DOHH2 (cell line): ENCODE measurements at regions not wholly inside any gene's neighbourhood (a gene's known extent, or its start where the extent isn't known, plus 50 kb on each side); places are given as distances from the start of the nearest gene placed in this dataset.

Source experiments
- H3F3A ChIP-seq: fragments of 200-600 bp; sonication (generic), shearing (Covaris generic); 2 replicates; pipeline ENCODE4 v1.6.0; 2016; ENCODE audit warnings: antibody characterized with exemption, mild to moderate bottlenecking; ENCODE audit not compliant: control insufficient read depth, insufficient read depth
- H3K27ac ChIP-seq: fragments of 200-600 bp; sonication (generic); 2 replicates; pipeline ENCODE4 v1.5.1; 2014; ENCODE audit warnings: low read depth, mild to moderate bottlenecking, low read length, moderate library complexity
- H3K27me3 ChIP-seq: fragments of 200-600 bp; sonication (generic); 2 replicates; pipeline ENCODE4 v1.6.1; 2014; ENCODE audit warnings: mild to moderate bottlenecking, low read length, mixed read lengths; ENCODE audit not compliant: control insufficient read depth
- H3K36me3 ChIP-seq: fragments of 200-600 bp; sonication (generic); 2 replicates; pipeline ENCODE4 v1.6.1; 2014; ENCODE audit warnings: mild to moderate bottlenecking, low read length, moderate library complexity, mixed read lengths; ENCODE audit not compliant: control insufficient read depth
- H3K4me1 ChIP-seq: fragments of 200-600 bp; sonication (generic); 2 replicates; pipeline ENCODE4 v1.6.1; 2014; ENCODE audit warnings: mild to moderate bottlenecking, low read length, mixed read lengths; ENCODE audit not compliant: control insufficient read depth
- H3K4me2 ChIP-seq: fragments of 200-600 bp; sonication (generic); 2 replicates; pipeline ENCODE4 v1.6.0; 2014; ENCODE audit warnings: mild to moderate bottlenecking, low read length, moderate library complexity
- H3K4me3 ChIP-seq: fragments of 200-600 bp; sonication (generic); 2 replicates; pipeline ENCODE4 v1.5.1; 2014; ENCODE audit warnings: mild to moderate bottlenecking, low read length, mixed read lengths
- H3K79me2 ChIP-seq: fragments of 200-600 bp; sonication (generic); 2 replicates; pipeline ENCODE4 v1.6.1; 2014; ENCODE audit warnings: mild to moderate bottlenecking, low read length, mixed read lengths; ENCODE audit not compliant: control insufficient read depth
- H3K9me2 ChIP-seq: fragments of 200-600 bp; sonication (generic); replicated peaks from 2 replicates; pipeline ENCODE4 v1.6.1; 2014; ENCODE audit warnings: mild to moderate bottlenecking, low read length, mixed read lengths; ENCODE audit not compliant: control insufficient read depth
- H3K9me3 ChIP-seq: fragments of 200-600 bp; sonication (generic); 2 replicates; pipeline ENCODE4 v1.6.1; 2014; ENCODE audit warnings: antibody characterized with exemption, low read length, mixed read lengths; ENCODE audit not compliant: control insufficient read depth, insufficient read depth
- H4K20me1 ChIP-seq: fragments of 200-600 bp; sonication (generic); 2 replicates; pipeline ENCODE4 v1.6.0; 2014; ENCODE audit warnings: low read depth, mild to moderate bottlenecking, antibody characterized with exemption, low read length, moderate library complexity; ENCODE audit not compliant: control insufficient read depth, insufficient read depth
- EZH2phosphoT487 ChIP-seq: fragments of 200-600 bp; sonication (generic); IDR thresholded peaks from 2 replicates; pipeline ENCODE4 v1.6.1; 2017; ENCODE audit warnings: borderline replicate concordance, mild to moderate bottlenecking, antibody characterized with exemption, low read length, moderate library complexity, mixed read lengths
- TF ChIP-seq, protein P1 (sequence below): fragments of 200-600 bp; sonication (generic); IDR thresholded peaks from one replicate; pipeline ENCODE4 v1.5.1; 2014; ENCODE audit warnings: antibody characterized with exemption, mild to moderate bottlenecking, low read depth, low read length; ENCODE audit not compliant: poor library complexity, severe bottlenecking

DNA sequence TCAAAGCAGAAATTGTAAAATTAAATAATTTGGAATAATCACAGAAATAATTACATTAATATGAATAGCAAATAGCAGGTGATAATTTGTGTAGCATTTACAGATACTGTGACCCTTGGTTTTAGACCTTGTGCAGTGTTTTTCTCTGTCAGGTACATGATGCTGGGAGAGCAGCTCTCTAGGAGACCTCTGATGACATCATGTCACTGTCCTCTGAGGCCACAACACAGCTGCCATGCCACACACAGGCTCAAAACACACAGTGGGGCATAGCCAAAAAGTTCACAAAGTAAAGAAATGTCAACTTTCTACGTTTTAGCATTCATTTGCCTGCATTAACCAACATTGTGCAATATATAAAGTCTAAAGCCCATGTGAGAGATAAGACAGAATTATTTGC is 71.8 kb upstream of the ZBTB20 start:
- Histone ChIP-seq H3K79me2 (no peaks in the 10 kb centered on the region), H3K4me3 (no peak overlapping the region), H3K27me3 (no peaks in the 10 kb centered on the region), H3F3A (no peaks in the 10 kb centered on the region), H3K4me1 (no peaks in the 10 kb centered on the region), H3K9me3 (no peaks in the 10 kb centered on the region), H4K20me1 (no peaks in the 10 kb centered on the region), H3K36me3 (no peaks in the 10 kb centered on the region), H3K4me2 (no peak overlapping the region), H3K27ac (no peak overlapping the region), H3K9me2 (no peaks in the 10 kb centered on the region)
- TF ChIP-seq, protein P1, sequence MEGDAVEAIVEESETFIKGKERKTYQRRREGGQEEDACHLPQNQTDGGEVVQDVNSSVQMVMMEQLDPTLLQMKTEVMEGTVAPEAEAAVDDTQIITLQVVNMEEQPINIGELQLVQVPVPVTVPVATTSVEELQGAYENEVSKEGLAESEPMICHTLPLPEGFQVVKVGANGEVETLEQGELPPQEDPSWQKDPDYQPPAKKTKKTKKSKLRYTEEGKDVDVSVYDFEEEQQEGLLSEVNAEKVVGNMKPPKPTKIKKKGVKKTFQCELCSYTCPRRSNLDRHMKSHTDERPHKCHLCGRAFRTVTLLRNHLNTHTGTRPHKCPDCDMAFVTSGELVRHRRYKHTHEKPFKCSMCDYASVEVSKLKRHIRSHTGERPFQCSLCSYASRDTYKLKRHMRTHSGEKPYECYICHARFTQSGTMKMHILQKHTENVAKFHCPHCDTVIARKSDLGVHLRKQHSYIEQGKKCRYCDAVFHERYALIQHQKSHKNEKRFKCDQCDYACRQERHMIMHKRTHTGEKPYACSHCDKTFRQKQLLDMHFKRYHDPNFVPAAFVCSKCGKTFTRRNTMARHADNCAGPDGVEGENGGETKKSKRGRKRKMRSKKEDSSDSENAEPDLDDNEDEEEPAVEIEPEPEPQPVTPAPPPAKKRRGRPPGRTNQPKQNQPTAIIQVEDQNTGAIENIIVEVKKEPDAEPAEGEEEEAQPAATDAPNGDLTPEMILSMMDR = no peak
- TF ChIP-seq EZH2phosphoT487 = no peak

DNA sequence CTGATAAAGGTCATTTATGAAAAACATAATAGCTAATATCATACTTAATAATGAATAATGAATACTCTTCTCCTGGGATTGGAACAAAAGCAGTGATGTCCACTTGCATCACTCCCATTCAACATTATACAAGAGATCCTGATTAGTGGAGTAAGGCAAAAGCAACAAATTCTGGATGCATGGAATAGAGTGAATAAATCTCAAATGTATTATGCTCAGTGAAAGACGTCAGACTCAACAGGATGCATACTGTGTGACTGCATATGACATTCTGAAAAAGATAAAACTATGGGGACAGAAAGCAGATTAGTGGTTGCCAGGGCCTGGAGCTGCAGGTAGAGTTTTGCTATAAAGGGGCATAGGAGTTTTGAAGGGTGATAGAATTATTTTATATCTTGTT is 77.6 kb upstream of the ZBTB20 start:
- no peaks in the 10 kb centered on the region for H4K20me1 ChIP-seq
- TF ChIP-seq, protein P1 = no peak
- no peak for TF ChIP-seq EZH2phosphoT487
- no peak overlapping the region for H3K4me2 ChIP-seq
- peaks cover 12% of the 10 kb centered on the region; the same call in 1 of the 2 replicates for H3K27me3 ChIP-seq
- H3K9me3 ChIP-seq = no peaks in the 10 kb centered on the region
- no peaks in the 10 kb centered on the region for H3K9me2 ChIP-seq
- no peaks in the 10 kb centered on the region for H3K4me1 ChIP-seq
- no peaks in the 10 kb centered on the region for H3K79me2 ChIP-seq
- H3F3A ChIP-seq = no peaks in the 10 kb centered on the region
- no peaks in the 10 kb centered on the region for H3K36me3 ChIP-seq
- no peak overlapping the region for H3K4me3 ChIP-seq
- no peak overlapping the region for H3K27ac ChIP-seq

DNA sequence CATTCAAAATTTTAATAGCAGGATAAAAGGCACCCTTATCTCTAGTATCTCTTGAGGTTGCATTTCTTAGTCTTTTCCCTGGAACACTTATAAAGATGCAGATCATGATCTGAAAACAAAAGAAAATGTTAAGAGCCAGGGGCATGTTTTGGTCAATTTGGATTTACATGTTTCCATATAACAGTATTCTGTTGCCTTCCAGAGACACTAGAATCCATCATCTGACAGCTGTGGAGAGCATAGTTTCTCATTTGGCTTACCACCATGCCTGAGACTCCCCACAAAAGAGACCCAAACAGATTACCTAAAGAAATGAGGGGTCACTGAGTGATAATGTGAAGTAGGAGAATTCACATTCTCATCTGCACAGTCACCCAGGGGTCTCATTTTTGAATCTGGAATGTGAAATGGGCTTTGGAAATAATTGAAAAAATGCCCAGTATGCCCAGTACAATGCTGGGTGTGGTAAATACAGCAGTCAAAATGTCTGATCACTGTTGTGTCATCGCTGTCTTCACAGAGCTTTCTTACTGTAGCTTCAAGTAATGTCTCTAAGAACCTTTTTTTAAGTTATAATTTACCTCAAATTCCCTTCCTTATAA is 79.9 kb upstream of the ZBTB20 start:
- Histone ChIP-seq H3K36me3 (no peaks in the 10 kb centered on the region), H4K20me1 (no peaks in the 10 kb centered on the region), H3K4me2 (no peak overlapping the region), H3K9me2 (no peaks in the 10 kb centered on the region), H3F3A (no peaks in the 10 kb centered on the region), H3K27me3 (peaks cover 12% of the 10 kb centered on the region; the same call in 1 of the 2 replicates), H3K4me1 (no peaks in the 10 kb centered on the region), H3K27ac (no peak overlapping the region), H3K4me3 (no peak overlapping the region), H3K79me2 (no peaks in the 10 kb centered on the region), H3K9me3 (no peaks in the 10 kb centered on the region)
- no peak for TF ChIP-seq EZH2phosphoT487
- TF ChIP-seq, protein P1 = no peak
